GM19023 (cell line): ENCODE measurements at regions not wholly inside any gene's neighbourhood (a gene's known extent, or its start where the extent isn't known, plus 50 kb on each side); places are given as distances from the start of the nearest gene placed in this dataset.
"Not testable (repeated sequence)": the region's sequence is repeated elsewhere in the genome, so short reads cannot be mapped to it uniquely, and the experiment has no call there.

Experiments used
- ATAC-seq: cut with Tn5 transposase; IDR thresholded peaks from one replicate; pipeline ENCODE4 v1.9.1; 2021; ENCODE audit warnings: mild to moderate bottlenecking, moderate library complexity; ENCODE audit not compliant: unreplicated experiment

DNA sequence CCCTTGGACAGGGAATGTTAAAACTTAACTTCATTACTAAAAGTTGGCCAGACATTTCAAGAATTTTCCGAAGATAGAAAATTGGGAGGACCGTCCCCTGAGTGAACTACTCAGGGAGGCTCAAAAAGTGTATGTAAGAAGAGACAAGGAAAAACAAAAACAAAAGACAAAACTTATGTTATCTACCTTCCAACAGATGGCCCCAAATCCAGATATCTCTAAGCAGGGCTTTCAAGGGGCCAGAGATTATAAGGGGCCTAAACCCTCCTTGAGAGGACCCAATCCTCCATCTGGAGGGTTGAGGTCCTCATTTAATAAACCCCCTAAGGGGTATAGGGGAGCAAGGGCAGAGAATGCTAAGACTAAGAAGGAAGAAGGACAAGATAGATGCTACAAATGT lies 203.6 kb downstream of the SH2D4B start:
- ATAC-seq: no peak

DNA sequence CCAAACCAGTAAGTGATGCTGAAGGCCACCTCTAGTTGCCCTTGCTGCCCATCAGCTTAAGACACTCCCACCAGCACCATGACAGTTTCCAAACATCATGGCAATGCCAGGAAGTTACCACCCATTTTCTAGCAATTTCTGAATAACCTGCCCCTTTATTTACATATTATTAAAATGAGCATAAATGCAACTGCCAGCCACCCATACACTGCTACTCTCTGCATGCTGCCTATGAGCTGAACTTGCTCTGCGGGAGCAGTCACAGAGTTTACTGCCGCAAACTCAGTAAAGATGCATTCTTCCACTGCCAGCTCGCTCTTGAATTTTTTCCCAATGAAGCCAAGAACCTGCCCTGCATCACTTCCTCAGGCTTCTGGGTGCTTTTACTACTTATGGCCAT lies 212.6 kb downstream of the SH2D4B start:
- no peak for ATAC-seq

DNA sequence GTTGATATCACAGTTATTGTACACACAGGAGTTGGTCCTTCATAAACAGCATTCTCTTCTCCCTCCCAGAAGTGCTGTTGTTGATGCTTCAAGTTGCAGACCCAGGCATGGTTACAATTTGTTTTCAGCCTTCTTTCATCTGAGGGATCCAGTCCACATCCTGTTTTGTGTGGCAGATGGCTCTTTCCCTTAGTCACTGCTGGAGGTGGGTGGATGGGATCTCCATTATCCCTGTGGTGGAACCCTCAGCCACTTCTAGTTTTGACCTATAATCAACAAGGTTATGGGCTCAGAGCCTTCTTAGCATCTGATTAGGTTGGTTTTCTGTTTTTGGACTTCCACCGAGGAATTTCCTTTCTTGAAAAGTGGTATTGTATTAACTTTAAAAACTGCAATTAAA lies 214.2 kb downstream of the SH2D4B start:
- no peak for ATAC-seq

DNA sequence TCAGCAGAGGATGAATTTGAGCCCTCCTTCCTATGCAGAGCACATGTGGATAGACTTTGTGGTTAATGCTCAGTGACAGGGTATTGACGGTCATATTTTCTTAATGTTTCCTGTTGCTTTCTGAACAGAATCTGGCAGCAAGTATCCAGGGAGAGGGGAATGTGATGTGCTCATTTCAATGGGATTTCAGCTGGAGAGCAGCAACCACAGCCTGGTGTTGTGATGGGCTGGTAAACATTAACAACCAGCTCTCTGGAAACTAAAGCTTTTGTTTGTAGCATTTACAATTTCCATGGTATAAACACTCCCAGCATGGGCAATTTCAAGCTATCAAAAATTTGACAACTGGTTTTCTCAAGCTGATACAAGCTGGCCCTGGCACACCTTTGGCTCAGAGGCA lies 215.9 kb downstream of the SH2D4B start:
- no peak for ATAC-seq

DNA sequence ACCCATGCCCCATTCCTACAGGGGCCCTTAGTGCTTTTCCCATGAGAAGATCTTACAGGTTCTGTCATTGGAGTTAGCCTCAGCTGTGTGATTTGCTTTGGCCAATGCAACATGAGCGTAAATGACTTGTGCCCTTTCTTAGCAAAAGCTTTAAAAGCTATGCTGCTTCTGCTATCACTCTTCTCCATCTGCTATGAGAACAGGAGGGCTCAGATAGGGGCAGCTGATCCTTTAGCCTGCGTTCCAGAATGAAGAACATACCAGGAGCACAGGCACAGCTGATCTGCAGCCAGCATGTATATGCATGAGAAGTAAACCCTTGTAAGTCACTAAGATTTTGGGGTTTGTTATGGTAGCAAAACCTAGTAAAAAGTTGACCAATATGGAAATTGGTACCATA lies 218.2 kb downstream of the SH2D4B start:
- no peak for ATAC-seq

DNA sequence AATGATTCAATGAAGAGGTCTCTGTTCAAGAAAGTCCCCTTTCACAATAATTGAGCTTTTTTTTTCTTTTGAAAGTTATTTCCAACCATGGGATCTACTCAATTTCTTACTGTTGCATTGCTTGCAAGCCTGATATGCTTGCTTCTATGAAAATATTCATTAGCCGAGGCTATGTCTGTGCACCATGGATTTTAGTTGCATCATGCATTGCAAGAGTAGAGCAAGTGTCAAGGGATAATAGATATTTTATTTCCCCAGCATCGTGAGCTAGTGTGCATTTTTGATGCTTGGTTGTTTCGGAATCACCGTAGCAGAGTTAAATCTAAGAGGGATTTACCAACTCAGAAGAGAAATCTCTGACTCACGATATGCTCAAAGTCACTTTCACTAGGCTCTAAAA lies 222.0 kb downstream of the SH2D4B start:
- ATAC-seq: no peak

DNA sequence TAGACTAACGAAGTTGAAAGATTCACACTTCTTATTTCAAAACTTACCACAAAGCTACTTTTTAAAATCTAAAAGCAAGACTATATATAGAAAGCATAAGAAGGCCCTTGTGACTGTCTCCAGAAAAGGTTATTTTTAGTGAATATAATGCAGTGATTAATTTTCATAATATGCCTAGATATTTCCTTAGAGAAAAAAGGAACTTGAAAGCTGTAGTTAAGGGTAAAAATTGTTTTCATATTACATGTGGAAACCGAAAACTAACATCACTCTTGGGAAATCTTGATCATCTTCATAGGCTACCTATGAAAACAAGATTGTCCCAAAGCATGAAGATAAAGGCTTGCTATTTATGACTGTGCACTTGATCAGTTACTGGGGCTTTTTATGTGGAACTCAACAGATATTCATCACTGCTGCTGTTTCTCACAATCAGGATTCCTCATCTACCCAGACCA lies 223.2 kb downstream of the SH2D4B start:
- ATAC-seq: no peak

GRCh38 chr10:80767963-80768362 lies 230.3 kb downstream of the SH2D4B start:
- no peak for ATAC-seq

DNA sequence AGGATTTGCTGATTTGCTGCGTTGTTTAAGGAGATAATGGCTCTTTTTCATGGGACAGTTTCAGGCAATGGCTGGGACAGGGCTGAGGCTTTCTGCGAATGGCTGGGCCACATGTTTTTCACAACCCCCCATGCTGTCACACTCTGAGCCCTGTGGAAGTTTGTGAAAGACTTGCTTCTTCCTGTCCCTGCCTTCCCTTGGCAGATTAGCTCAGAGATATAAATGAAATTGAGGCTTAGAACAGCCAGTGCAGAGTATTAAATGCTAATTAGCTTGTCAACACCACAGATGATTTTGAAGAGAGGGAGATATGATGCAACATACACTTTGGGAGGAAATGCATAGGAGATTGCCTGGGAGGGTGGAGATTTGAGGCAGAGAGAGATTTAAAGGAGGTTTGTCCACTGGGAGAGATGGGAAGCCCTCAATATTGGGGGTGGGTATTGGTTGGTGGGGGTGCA lies 232.0 kb downstream of the SH2D4B start:
- ATAC-seq: no peak

DNA sequence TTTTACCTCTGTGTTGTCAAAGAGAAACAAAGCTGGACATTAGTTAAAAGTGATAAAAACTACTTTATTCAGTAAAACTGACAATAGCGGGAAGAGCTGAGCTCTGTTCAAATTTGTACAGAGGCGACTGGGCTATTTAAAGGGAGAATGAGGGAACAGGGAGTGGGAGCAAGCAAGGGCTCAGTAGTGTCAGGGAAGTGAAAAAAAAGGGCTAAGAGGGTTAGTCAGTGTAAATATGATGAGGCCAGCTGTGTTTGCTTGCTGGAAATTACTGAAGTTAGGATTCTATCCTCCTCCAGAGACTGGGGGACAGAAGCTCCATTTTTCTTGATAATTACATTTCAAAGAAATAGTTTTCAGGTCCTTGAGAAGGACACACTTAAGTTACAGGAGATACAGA lies 232.5 kb downstream of the SH2D4B start:
- ATAC-seq: no peak

DNA sequence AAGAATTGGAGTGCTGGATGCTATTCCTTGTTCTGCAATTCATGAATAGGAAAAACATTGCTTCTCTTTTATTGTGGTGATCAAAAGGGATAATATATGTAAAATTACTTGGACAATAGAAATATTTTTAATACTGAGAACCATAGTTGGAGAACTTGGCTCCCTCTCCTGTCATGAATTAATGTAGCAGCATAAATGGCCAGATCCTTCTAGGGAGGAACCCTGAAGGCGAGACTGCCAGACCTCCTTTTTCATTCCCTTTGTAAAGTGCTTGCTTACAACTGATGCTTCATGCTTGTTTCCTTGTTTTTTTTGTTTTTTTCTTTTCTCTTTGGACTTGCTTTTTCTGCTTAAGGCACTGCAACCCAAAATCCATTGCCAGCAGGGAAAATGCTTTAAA lies 233.6 kb downstream of the SH2D4B start:
- no peak for ATAC-seq

DNA sequence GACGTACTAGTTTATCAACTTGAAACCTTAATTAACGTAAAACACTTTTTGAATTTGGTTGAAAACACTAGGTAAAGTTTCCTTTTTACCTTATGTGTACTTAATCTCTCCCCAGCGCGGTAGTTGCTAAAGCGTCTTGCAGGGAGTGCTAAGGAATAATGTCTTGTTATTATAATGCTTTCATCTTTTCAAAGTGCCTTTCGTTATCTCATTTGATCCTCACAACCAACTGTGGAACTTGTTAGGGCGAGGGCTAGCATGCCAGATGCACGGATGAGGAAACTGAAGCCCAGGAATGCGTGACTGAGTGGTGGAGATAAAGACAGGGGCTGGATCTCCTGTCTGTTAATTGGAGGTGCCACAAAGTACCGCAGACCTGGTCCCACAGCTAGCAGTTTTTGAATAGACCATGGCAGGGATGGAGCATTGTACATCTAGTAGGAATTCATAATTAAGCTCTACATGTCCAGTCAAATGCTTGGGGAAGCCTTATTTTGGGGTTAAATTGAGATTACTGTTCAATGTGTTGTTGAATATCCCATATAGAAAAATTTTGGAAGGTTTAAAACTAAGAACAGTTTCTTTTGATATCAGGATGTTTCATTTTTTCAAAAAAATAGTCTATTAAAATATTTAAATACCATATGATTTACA lies 234.3 kb downstream of the SH2D4B start:
- no peak for ATAC-seq

- ATAC-seq: no peak
Measured at GRCh38 chr10:80772596-80772995, 234.9 kb downstream of the SH2D4B start.

DNA sequence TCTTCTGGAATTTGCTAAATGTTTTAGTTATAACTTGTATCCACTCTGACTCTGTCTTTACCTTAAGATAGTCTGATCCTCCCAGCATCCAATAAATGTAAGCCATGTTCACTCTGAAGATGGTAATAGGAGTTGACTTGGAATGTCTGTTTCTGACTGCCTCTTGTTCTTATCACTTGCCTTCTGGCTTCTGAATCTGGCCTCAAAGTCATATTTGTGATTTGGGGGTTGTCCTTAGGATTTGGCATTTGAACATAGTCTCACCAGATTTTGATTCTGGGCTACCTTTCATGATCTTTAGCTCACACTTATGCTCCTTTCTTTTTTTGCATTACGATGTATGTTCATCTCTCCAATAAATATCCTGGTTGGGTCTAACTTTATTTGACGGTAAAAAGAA lies 247.0 kb downstream of the SH2D4B start:
- ATAC-seq: no peak

GRCh38 chr10:80786322-80786721 lies 248.6 kb downstream of the SH2D4B start:
- no peak for ATAC-seq

DNA sequence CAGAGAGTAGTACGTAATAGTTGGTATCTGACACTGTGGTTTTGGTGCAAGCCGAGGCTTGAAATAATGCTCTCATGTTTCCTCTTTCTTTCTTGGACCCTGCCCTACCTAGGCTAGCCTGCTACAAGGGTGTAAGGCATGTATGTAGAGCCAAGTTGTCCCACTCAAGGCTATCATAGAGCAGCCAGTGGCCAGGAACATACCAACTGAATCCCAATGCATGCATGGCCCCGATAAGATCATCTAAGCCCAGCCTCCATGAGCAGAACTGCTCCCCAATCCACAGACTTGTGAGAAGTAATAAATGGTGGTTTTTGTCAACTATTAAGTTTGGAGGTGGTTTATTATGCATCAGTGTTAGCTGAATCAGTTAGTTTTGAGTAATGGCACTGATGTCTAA lies 250.2 kb downstream of the SH2D4B start:
- ATAC-seq: no peak

- ATAC-seq: no peak
Measured at GRCh38 chr10:80794994-80795393, 257.3 kb downstream of the SH2D4B start.

- ATAC-seq: no peak
Measured at GRCh38 chr10:80805343-80806020, 267.8 kb downstream of the SH2D4B start.

DNA sequence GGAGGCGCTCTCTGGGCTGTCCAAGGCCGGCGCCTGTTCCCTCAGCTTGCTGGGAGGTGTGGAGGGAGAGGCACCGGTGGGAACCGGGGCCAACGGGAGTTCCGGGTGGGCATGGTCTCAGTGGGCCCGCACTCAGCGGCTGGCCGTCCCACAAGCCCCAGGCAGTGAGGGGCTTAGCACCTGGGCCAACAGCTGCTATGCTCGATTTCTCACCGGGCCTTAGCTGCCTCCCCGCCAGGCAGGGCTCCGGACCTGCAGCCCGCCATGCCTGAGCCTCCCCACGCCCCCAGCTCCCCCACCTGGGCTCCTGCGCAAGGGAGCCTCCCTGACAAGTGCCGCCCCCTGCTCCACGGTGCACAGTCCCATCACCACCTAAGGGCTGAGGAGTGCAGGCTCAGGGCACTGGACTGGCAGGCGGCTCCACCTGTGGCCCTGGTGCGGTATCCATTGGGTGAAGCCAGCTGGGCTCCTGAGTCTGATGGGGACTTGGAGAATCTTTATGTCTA lies 276.5 kb downstream of the SH2D4B start:
- ATAC-seq: no peak

DNA sequence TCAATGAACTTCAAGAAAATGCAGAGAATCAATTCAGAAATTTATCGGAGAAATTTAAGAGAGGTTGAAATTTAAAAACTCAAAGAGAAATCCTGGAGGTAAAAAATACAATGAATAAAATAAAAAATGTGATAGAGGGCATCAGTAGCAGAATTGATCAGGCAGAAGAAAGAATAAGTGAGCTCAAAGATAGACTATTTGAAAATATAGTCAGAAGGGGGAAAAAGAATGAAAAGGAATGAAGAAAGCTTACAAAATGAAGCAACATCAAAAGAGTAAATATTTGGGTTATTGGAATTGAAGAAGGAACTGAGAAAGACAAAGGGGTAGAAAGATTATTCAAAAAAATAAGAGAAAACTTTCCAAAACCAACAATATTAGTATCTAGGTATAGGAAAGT lies 291.4 kb downstream of the SH2D4B start:
- no peak for ATAC-seq

GRCh38 chr10:80829562-80829961 lies 291.9 kb downstream of the SH2D4B start:
- no peak for ATAC-seq

- not testable (repeated sequence) for ATAC-seq
Measured at GRCh38 chr10:80832693-80833092, 295.0 kb downstream of the SH2D4B start.
